Lower leg skin (tissue), 4 donors: ENCODE measurements at regions not wholly inside any gene's neighbourhood (a gene's known extent, or its start where the extent isn't known, plus 50 kb on each side); places are given as distances from the start of the nearest gene placed in this dataset.

Experiments
- DNase-seq, 2 donors: peaks; one replicate each; pipeline ENCODE4 v3.0.0-alpha.2; 2019; ENCODE audit warnings: low spot score in 2 of 2
- H3K4me3 ChIP-seq: fragments of 200-600 bp; sonication (generic); 2 replicates; pipeline ENCODE4 v1.5.1; 2017; ENCODE audit warnings: mild to moderate bottlenecking, low read depth; ENCODE audit not compliant: poor library complexity, severe bottlenecking
- POLR2A ChIP-seq, 2 donors: fragments of 450-650 bp; IDR thresholded peaks; one replicate each; pipeline ENCODE4 v1.6.1; 2016 to 2017; ENCODE audit warnings: antibody characterized with exemption in 2 of 2, mild to moderate bottlenecking in 1 of 2, moderate library complexity in 1 of 2
- WGBS, 2 donors: methylation state at CpG; one replicate each; pipeline ENCODE4 v1.1.5; 2018; 5-methylcytosine and 5-hydroxymethylcytosine counted together
- intact Hi-C: fragments of 100-400 bp; cut with DNase I; formaldehyde crosslinking; loops from one replicate; pipeline ENCODE4 v1.15.0; 2023; ENCODE audit warnings: low total_unique reads
- TF ChIP-seq, protein P1 (sequence below), 3 donors: fragments of 450-650 bp; IDR thresholded peaks; one replicate each; pipeline ENCODE4 v1.5.1; 2016; ENCODE audit warnings: antibody characterized with exemption in 3 of 3, mild to moderate bottlenecking in 3 of 3, moderate library complexity in 2 of 3

DNA sequence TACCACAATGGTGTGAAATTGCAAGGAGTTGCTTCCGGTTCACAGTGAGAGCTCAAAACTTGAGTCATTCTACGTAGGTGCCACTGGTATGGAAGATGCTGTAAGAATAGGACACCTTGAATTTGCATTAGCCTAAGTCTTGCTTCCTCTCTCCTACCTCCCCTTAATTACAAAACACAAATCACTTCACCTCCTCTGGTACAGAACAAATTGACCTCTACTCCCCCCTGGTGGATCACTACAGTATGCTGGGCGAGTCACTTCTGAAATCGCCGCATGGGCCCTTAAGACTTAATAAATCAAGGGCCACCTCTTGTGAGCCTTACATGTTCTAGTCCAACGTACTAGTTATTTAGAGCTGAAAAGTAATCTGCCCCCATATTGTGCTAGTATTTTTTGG lies 145.3 kb upstream of the SMARCA2 start:
- H3K4me3 ChIP-seq = no peak overlapping the region
- no peak for TF ChIP-seq POLR2A (IDR thresholded peaks at IDR 0.05)
- TF ChIP-seq, protein P1, sequence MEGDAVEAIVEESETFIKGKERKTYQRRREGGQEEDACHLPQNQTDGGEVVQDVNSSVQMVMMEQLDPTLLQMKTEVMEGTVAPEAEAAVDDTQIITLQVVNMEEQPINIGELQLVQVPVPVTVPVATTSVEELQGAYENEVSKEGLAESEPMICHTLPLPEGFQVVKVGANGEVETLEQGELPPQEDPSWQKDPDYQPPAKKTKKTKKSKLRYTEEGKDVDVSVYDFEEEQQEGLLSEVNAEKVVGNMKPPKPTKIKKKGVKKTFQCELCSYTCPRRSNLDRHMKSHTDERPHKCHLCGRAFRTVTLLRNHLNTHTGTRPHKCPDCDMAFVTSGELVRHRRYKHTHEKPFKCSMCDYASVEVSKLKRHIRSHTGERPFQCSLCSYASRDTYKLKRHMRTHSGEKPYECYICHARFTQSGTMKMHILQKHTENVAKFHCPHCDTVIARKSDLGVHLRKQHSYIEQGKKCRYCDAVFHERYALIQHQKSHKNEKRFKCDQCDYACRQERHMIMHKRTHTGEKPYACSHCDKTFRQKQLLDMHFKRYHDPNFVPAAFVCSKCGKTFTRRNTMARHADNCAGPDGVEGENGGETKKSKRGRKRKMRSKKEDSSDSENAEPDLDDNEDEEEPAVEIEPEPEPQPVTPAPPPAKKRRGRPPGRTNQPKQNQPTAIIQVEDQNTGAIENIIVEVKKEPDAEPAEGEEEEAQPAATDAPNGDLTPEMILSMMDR (IDR thresholded peaks at IDR 0.05) = no peak
- intact Hi-C loops = no loop called here
- 58 to 76% methylated on average over 6 of the region's 6 CpGs for WGBS, 2 donors
- DNase-seq = no peak

DNA sequence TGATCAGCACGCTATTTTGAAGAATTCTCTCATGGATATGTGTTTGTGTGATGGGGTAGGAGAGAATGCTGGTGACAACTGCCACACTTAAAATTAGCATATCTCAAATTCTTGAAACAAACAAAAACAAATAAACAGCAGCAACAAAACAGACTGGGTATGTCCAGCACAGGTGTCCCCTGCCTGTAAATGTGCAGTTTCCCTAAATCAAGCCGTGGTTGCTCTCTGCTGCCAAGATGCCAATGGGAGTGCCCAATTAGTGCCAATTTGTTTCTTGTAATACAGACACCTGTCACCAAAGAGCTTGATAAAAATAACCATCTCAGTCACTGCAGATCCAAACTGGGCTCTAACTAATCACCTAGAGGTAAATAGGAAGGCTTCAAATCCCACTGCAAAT lies 144.2 kb upstream of the SMARCA2 start:
- TF ChIP-seq, protein P1 (IDR thresholded peaks at IDR 0.05) = no peak
- no peak for TF ChIP-seq POLR2A (IDR thresholded peaks at IDR 0.05)
- intact Hi-C loops = no loop called here
- DNase-seq = no peak
- H3K4me3 ChIP-seq = no peak overlapping the region
- 78 to 81% methylated on average over 2 of the region's 2 CpGs for WGBS, 2 donors

DNA sequence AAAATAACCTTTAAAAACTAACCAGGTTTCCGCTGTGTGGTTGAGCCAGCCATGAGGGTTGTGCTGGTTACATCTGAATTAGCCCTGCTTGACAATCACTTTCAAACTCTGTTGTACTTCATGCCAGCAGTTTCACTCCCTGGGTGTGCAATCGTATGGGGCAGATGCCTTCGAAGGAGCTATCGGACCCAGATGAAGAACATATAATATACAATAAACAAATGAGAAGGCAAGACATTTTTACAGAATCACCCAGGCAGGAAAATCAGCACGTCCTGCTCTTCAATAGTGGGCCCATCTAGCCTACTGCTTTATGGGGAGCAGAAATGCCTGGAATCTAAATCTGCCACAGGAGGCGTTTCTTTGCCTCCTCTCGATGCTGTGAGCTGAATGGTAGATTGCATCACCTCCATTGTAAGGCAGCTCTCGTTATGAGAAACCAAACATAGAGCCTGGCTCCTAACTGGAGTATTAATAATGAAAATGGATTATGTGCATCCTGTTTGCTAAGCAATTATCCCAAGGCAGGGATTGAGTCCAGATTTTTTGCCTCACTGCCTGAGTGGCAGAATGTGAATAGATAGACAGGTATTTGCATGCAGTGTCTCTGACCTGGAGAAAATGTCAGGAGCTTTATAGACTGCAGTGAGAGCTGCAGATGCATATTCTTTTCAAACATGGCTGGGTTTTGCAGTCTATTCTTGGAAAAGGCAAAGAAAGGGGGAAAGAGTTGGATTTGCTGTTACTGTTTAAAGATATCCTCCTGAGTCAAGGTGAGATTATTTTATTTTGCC lies 143.3 kb upstream of the SMARCA2 start:
- DNase-seq = no peak
- 49 to 50% methylated on average over 8 of the region's 8 CpGs for WGBS, 2 donors
- TF ChIP-seq, protein P1 (IDR thresholded peaks at IDR 0.05) = no peak
- no peak for TF ChIP-seq POLR2A (IDR thresholded peaks at IDR 0.05)
- intact Hi-C loops = no loop called here
- H3K4me3 ChIP-seq = no peak overlapping the region

DNA sequence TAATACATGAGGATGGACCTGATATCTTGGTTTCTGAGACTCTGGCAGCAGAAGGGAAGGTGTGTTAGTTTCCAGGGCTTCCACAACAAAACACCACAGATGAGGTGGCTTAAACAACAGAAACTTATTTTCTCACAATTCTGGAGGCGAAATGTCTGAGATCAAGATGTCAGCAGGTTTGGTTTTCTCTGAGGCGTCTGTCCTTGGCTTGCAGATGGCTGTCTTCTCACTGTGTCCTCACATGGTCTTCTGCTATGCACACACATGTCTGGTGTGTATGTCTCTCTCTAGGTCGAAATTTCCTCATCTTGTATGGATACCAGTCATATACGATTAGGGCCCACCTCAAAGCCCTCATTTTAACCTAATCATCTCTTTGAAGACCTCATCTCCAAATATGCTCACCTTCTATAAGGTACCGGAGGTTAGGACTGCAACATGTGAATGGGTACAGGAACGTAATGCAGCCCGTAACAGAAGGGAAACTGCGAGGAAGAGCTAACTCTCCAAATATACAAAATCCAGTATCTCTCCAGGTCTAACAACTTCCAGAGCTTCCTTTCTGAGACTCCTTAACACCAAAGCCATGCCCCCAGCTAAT lies 139.8 kb upstream of the SMARCA2 start:
- no peak for TF ChIP-seq POLR2A (IDR thresholded peaks at IDR 0.05)
- TF ChIP-seq, protein P1 (IDR thresholded peaks at IDR 0.05) = no peak
- intact Hi-C loops = no loop called here
- DNase-seq = no peak
- WGBS, 2 donors = 89 to 91% methylated on average over 8 of the region's 8 CpGs
- no peak overlapping the region for H3K4me3 ChIP-seq

DNA sequence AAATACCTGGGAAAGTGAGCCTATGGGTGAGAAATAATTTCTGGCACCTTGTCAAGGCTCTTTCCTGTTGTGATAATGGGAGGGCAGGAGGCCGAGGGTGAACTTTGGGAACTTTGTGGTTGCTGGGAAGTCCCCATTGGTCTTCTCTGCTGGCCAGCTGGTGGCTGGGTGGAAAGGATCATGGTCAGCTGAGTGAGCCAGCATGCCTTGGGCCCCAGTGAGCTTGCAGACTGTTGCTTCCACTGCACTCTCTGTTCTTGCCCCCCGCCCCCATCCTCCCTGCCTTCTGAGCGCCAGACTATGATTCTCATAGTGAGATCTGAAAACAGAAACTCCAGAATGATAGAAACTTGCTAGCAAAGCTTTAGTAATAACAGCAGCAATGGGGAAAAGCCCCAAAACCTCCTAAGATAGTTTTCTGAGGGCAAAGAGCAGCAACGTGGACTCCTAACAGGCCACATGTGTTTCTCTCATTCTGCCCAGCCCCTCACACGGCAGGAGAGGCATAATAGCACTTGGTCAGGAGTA lies 139.2 kb upstream of the SMARCA2 start:
- DNase-seq = no peak
- 77 to 84% methylated on average over 5 of the region's 5 CpGs for WGBS, 2 donors

More for the DNA sequence above, 139.2 kb upstream of the SMARCA2 start:
- H3K4me3 ChIP-seq = no peak overlapping the region
- intact Hi-C loops = no loop called here
- TF ChIP-seq, protein P1 (IDR thresholded peaks at IDR 0.05) = no peak
- TF ChIP-seq POLR2A (IDR thresholded peaks at IDR 0.05) = no peak
